NCI-H187 (cell line): ENCODE measurements at regions not wholly inside any gene's neighbourhood (a gene's known extent, or its start where the extent isn't known, plus 50 kb on each side); places are given as distances from the start of the nearest gene placed in this dataset.
"Not testable (repeated sequence)": the region's sequence is repeated elsewhere in the genome, so short reads cannot be mapped to it uniquely, and the experiment has no call there.

Experiments used
- DNase-seq, 2 experiments: peaks; one replicate each; lab custom pipeline; 2025; lab: John Stamatoyannopoulos, UW

- no peak for DNase-seq
Measured at GRCh38 chr7:115354925-115355324, 433.0 kb downstream of the MDFIC start.

- no peak for DNase-seq
Measured at GRCh38 chr7:115352375-115352774, 430.5 kb downstream of the MDFIC start.

- DNase-seq, result no peak
Measured at GRCh38 chr7:115350764-115351163, 428.9 kb downstream of the MDFIC start.

GRCh38 chr7:115349635-115350034 lies 427.7 kb downstream of the MDFIC start:
- no peak for DNase-seq

GRCh38 chr7:115346685-115347084 lies 424.8 kb downstream of the MDFIC start:
- no peak for DNase-seq

- DNase-seq, result no peak
Measured at GRCh38 chr7:115340828-115341227, 418.9 kb downstream of the MDFIC start.

- no peak for DNase-seq
Measured at GRCh38 chr7:115338016-115338415, 416.1 kb downstream of the MDFIC start.

DNA sequence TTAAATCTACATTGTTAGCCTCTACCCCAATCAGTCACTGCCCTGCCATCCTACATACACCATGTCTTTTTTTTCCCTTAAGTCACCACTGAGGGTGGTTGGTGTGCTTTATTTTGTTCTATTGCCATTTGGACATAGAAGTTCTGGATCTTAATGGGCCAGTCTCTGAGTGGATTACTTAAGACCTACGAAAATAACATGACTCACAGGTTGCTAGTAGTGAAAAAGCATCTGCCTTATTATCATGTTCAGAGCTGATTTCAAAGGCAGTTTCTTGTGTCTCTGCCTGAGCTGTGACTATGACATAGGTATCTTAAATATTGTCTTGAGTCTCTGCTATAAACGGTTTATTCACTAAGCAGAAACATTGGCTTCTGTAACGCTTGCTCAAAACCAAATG lies 410.8 kb downstream of the MDFIC start:
- no peak for DNase-seq

DNA sequence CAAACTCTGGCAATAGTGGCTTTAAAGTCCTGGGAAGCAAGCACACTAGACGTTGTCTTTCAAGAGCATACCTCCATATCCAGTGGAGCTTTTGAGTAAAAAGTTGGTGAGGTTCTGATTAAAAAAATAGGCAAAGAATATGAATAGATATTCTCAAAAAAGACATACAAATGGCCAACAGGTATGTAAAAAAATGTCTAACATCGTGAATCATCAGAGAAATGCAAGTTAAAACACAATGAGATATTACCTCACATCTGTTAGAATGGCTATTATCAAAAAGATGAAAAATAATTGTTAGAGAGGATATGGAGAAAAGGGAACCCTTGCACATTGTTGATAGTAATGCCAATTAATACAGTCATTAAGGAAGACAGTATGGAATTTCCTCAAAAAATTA lies 407.1 kb downstream of the MDFIC start:
- DNase-seq, result no peak

DNA sequence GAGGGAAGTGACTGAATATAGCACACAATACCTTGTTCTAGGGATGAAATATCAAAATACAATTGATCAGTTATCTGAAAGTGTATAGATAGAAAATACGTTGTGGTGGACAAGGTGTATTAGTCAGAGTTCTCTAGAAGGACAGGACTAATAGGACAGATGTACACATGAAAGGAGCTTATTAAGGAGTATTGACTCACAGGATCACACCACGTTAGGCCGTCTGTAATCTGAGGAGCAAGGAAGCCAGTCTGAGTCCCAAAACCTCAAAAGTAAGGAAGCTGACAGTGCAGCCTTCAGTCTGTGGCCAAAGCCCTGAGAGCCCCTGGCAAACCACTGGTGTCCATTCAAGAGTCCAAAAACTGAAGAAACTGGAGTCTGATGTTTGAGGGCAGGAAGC lies 406.1 kb downstream of the MDFIC start:
- no peak for DNase-seq

GRCh38 chr7:115327326-115327725 lies 405.4 kb downstream of the MDFIC start:
- no peak for DNase-seq

DNA sequence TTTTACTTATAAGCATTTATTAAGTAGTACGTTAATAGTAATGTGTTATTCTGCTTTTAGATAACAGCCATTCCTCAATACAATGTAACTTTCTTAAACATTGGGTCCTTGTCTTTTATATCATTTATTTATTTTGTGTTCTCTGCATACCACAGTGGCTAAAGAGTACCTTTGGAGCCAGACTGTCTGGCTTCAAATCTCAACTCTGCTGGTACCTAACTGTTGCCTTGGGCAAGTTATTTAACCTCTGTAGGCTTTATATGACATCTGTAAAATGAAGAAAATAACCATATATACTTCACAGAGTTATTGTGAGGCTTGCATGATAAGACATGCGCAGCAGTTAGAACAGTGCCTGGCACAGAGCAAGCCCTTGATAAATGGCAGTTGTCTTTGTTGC lies 397.6 kb downstream of the MDFIC start:
- DNase-seq, result no peak

DNA sequence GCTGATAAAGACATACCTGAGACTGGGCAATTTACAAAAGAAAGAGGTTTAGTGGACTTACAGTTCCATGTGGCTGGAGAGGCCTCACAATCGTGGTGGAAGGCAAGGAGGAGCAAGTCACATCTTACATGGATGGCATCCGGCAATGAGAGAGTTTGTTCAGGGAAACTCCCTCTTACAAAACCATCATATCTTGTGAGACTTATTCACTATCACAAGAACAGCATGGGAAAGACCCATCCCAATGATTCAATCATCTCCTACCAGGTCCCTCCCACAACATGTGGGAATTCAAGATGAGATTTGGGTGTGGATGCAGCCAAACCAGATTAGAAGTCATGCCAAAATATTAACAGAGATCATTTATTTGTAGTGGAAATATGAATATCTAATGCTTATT lies 388.4 kb downstream of the MDFIC start:
- not testable (repeated sequence) for DNase-seq

DNA sequence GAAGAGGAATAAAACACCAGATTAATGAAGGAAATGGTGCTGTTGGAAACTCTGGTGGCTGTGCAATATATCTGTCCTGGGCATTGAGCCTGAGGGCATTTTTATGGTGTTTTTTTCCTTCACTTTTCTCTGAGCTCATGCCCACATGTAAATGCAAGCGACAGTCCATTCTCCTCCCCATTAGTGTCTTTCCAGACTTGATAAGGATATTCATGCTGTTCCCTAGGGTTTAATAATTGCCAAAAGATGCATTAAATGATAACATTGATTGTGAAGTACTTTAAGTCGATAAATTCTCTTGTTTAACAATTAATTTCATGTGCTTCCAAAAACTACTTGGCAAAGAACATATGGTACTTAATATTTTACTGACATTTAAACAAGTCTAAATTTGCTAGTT lies 384.7 kb downstream of the MDFIC start:
- no peak for DNase-seq

- no peak for DNase-seq
Measured at GRCh38 chr7:115300231-115300870, 378.5 kb downstream of the MDFIC start.

DNA sequence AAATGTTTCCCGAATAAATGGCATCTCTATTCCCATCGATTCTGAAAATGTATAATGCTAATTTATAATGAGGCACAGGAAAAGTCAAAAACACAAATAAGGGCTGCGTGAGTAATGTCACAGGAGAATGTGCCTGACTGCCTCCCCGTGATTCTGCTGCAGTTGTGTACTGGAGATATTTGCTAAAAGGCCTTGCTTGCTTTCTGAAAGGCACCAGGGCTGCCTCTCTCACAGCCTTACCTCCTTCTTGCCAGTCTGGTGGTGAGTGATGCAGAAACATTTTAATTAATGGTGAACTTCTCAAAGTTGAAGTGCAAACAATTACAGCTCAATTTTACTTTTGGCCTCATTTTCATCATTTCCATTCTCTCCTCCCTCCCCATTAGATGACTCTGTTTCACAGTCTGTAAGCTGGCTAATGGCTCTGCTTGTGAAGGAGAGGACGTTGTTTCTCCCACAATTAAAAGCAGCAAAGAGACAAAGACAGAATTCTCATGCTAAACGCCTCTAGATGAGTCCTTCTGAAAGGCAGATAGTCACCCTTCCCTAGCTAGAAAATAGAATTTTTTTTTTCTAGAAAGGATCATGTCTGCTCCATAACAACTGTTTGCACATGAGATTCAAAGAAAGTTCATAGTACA lies 377.6 kb downstream of the MDFIC start:
- DNase-seq, result no peak

DNA sequence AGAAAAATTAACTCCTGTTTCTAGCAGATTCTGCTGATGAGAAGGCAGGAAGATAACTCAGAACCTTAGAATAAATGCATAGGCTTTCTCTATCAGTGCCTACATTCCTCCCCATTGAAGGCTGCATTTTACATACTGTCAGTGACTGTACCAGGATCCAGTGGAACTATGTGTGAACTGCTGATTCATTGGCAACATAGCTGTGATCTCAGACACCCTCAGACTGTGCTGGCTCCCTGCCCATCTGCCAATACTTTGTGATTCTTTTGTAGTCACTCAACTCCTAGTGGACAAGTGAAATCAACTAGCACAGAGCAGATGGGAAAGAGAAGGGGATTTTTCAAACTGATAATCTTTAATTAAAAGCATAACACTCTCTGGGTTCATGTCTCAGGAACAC lies 375.8 kb downstream of the MDFIC start:
- no peak for DNase-seq

GRCh38 chr7:115293628-115294240 lies 371.8 kb downstream of the MDFIC start:
- DNase-seq, result no peak

DNA sequence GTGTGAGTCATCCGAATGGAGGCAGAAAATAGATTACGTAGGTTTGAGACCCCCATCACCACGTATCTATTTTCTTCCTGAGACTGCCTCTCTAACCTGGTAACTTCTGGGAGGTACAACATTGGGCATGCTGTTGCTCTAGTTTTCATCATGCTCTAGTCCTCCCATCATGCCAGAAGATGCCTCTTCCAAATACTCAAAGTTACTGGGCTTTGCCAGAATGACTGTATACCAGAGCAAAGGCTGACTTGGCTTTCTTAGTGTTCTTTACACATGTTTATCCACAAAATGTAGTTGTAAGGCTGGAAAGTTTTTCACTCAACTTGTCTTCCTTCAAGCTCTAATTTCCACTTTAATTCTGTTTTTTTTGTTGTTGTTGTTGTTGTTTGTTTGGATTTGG lies 370.5 kb downstream of the MDFIC start:
- no peak for DNase-seq

GRCh38 chr7:115289971-115290370 lies 368.1 kb downstream of the MDFIC start:
- no peak for DNase-seq

- no peak for DNase-seq
Measured at GRCh38 chr7:115276791-115277190, 354.9 kb downstream of the MDFIC start.

DNA sequence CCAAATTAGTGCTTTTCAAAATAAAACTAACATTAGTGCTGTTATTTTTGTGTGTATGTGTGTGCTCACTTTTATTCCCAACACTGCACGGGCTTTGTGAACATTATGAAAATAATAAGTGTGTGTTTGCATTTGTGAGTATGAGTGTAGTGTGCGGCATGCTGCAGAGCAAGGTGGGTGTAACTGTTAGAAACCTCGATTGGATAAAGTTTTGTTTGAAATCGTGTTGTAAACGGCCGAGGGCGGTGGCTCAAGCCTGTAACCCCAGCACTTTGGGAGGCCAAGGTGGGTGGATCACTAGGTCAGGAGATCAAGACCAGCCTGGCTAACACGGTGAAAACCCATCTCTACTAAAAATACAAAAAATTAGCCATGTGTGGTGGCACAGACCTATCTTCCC lies 352.0 kb downstream of the MDFIC start:
- DNase-seq, result not testable (repeated sequence)

DNA sequence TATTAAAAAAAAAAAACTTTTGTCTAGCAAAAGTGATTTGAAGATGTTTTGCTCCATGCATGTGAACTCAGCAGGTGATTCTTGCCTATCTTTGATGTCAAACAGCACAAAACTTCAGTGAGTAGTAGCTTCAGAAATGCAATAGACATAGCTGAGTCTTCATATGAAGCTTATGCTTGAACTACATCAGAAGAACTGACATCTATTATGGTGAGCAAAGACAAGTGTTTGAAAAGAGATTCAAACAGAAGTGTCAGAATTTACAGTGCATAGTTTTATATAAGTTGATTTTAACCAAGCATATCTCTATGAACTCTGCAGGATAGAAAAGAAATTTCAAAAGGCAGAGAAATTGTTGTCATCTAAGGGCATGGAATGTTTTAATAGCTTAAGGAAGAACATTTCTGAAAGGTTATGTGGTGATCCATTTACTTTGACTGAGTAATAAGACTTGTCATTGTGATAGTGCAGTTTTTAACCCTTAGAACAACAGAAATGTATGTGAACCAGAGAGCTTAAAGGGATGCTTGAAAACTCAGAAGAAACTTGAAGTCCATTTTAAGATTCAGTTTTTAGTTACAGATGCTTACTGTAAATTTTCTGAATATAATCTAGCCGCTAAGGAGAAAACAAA lies 351.4 kb downstream of the MDFIC start:
- DNase-seq, result no peak
